SK-N-SH (cell line): ENCODE measurements at regions not wholly inside any gene's neighbourhood (a gene's known extent, or its start where the extent isn't known, plus 50 kb on each side); places are given as distances from the start of the nearest gene placed in this dataset.

Source experiments
- CTCF ChIA-PET: fragments of 300-600, 350-600 bp; formaldehyde crosslinking; extraction: SDS; loops from one replicate; lab custom pipeline; 2021; lab: Yijun Ruan, JAX
- POLR2A ChIA-PET: fragments of 350-600 bp; sonication (Branson Sonifier 250); formaldehyde crosslinking; extraction: SDS; loops from one replicate; lab custom pipeline; 2020; ENCODE audit warnings: antibody characterized with exemption, inconsistent platforms; lab: Yijun Ruan, JAX
- DNase-seq: peaks from one replicate; pipeline ENCODE4 v3.0.0; 2012
- H2AFZ ChIP-seq: fragments of 200-600 bp; sonication (generic); 2 replicates; pipeline ENCODE4 v1.8.1; 2016; ENCODE audit warnings: antibody characterized with exemption, mild to moderate bottlenecking, low read depth
- H3F3A ChIP-seq: fragments of 200-600 bp; sonication (generic); replicated peaks from 2 replicates; pipeline ENCODE3; 2016; ENCODE audit warnings: antibody characterized with exemption, mild to moderate bottlenecking; ENCODE audit not compliant: insufficient read depth
- H3K27ac ChIP-seq, 2 experiments: fragments of 200-500 bp in 1 of 2; fragments of 200-600 bp in 1 of 2; sonication (Bioruptor generic) in 1 of 2; sonication (generic), shearing (Covaris generic) in 1 of 2; 2 replicates each; pipeline versions ENCODE4 v1.5.1 to v1.6.1; 2014 to 2016; ENCODE audit warnings: low read depth in 2 of 2, inconsistent platforms in 1 of 2, low read length in 1 of 2, mild to moderate bottlenecking in 1 of 2, mixed read lengths in 1 of 2
- H3K27me3 ChIP-seq: fragments of 200-600 bp; sonication (generic), shearing (Covaris generic); 2 replicates; pipeline ENCODE4 v1.6.1; 2016; ENCODE audit warnings: mixed run types; ENCODE audit not compliant: insufficient read depth
- H3K36me3 ChIP-seq, 2 experiments: fragments of 200-500 bp in 1 of 2; fragments of 200-600 bp in 1 of 2; sonication (Bioruptor generic) in 1 of 2; sonication (generic) in 1 of 2; replicated peaks in 1 of 2; 2 replicates each; pipeline versions ENCODE3 to v1.5.1; 2014 to 2016; ENCODE audit warnings: low read length in 1 of 2, mild to moderate bottlenecking in 1 of 2; ENCODE audit not compliant: insufficient read depth in 2 of 2, control insufficient read depth in 1 of 2
- H3K4me1 ChIP-seq, 2 experiments: fragments of 200-500 bp in 1 of 2; fragments of 200-600 bp in 1 of 2; sonication (Bioruptor generic) in 1 of 2; sonication (generic), shearing (Covaris generic) in 1 of 2; 2 replicates each; pipeline versions ENCODE4 v1.5.1 to v1.6.1; 2014 to 2016; ENCODE audit warnings: low read depth in 1 of 2, low read length in 1 of 2, mixed run types in 1 of 2; ENCODE audit not compliant: insufficient read depth in 2 of 2, control insufficient read depth in 1 of 2
- H3K4me2 ChIP-seq: fragments of 200-600 bp; sonication (generic), shearing (Covaris generic); 2 replicates; pipeline ENCODE4 v1.6.1; 2017; ENCODE audit warnings: mixed run types
- H3K4me3 ChIP-seq, 2 experiments: fragments of 200-500 bp in 1 of 2; fragments of 200-600 bp in 1 of 2; sonication (Bioruptor generic) in 1 of 2; sonication (generic), shearing (Covaris generic) in 1 of 2; 2 replicates each; pipeline versions ENCODE4 v1.5.1 to v1.8.1; 2014 to 2016; ENCODE audit warnings: low read depth in 2 of 2, inconsistent platforms in 1 of 2, low read length in 1 of 2, mild to moderate bottlenecking in 1 of 2, mixed read lengths in 1 of 2, moderate library complexity in 1 of 2
- H3K79me2 ChIP-seq: fragments of 200-600 bp; sonication (generic); 2 replicates; pipeline ENCODE4 v1.8.1; 2017; ENCODE audit warnings: mild to moderate bottlenecking; ENCODE audit not compliant: insufficient read depth
- H3K9ac ChIP-seq: fragments of 200-600 bp; sonication (generic); 2 replicates; pipeline ENCODE4 v1.6.1; 2017; ENCODE audit warnings: mixed run types
- H3K9me2 ChIP-seq: fragments of 200-600 bp; sonication (generic); 2 replicates; pipeline ENCODE4 v1.6.1; 2017; ENCODE audit warnings: mixed run types
- H3K9me3 ChIP-seq: fragments of 200-600 bp; sonication (generic); 2 replicates; pipeline ENCODE4 v1.6.1; 2017; ENCODE audit warnings: mixed run types, mild to moderate bottlenecking, moderate library complexity
- H4K20me1 ChIP-seq: fragments of 200-600 bp; sonication (generic); 2 replicates; pipeline ENCODE4 v1.6.1; 2017; ENCODE audit warnings: mild to moderate bottlenecking, mixed run types; ENCODE audit not compliant: insufficient read depth
- ELF1 ChIP-seq: IDR thresholded peaks from 2 replicates; pipeline ENCODE4 v1.4.0; 2012
- EP300 ChIP-seq, 2 experiments: IDR thresholded peaks; 2 replicates each; pipeline versions ENCODE4 v1.4.0 to v1.6.1; 2012; ENCODE audit warnings: borderline replicate concordance in 1 of 2, low read depth in 1 of 2, low read length in 1 of 2
- FOXJ3 ChIP-seq: sonication (generic); formaldehyde crosslinking; IDR thresholded peaks from 2 replicates; pipeline ENCODE4 v1.5.1; 2020; ENCODE audit warnings: mild to moderate bottlenecking, missing genetic modification reagents
- GABPA ChIP-seq: IDR thresholded peaks from 2 replicates; pipeline ENCODE4 v1.4.0; 2012; ENCODE audit warnings: low read depth, mild to moderate bottlenecking
- GATA2 ChIP-seq: sonication (generic); formaldehyde crosslinking; IDR thresholded peaks from 2 replicates; pipeline ENCODE4 v1.5.0; 2020; ENCODE audit warnings: mild to moderate bottlenecking, missing genetic modification reagents
- JUND ChIP-seq: IDR thresholded peaks from 2 replicates; pipeline ENCODE4 v1.4.0; 2012
- MAX ChIP-seq: IDR thresholded peaks from 2 replicates; pipeline ENCODE4 v1.4.0; 2012; ENCODE audit warnings: low read depth
- NFIC ChIP-seq: IDR thresholded peaks from 2 replicates; pipeline ENCODE4 v1.4.0; 2012; ENCODE audit warnings: borderline replicate concordance
- NRF1 ChIP-seq: IDR thresholded peaks from 2 replicates; pipeline ENCODE4 v1.6.1; 2012; ENCODE audit warnings: low read depth, mild to moderate bottlenecking, low read length
- POLR2AphosphoS5 ChIP-seq: IDR thresholded peaks from 2 replicates; pipeline ENCODE4 v1.6.1; 2012; ENCODE audit warnings: low read depth, low read length
- RAD21 ChIP-seq: IDR thresholded peaks from 2 replicates; pipeline ENCODE4 v1.6.1; 2012; ENCODE audit warnings: mild to moderate bottlenecking, low read length
- RXRA ChIP-seq: IDR thresholded peaks from 2 replicates; pipeline ENCODE4 v1.4.0; 2012; ENCODE audit warnings: low read depth, mild to moderate bottlenecking, borderline replicate concordance
- SMC3 ChIP-seq: IDR thresholded peaks from 2 replicates; pipeline ENCODE4 v1.6.1; 2012; ENCODE audit warnings: low read depth, low read length, improper control_type of control experiment
- TAF1 ChIP-seq: IDR thresholded peaks from 2 replicates; pipeline ENCODE4 v1.6.1; 2012; ENCODE audit warnings: low read depth, mild to moderate bottlenecking, low read length, moderate library complexity, borderline replicate concordance
- YY1 ChIP-seq: IDR thresholded peaks from 2 replicates; pipeline ENCODE4 v1.4.0; 2012; ENCODE audit warnings: low read depth, mild to moderate bottlenecking
- ZBTB33 ChIP-seq: IDR thresholded peaks from 2 replicates; pipeline ENCODE4 v1.4.0; 2012; ENCODE audit warnings: low read depth, borderline replicate concordance
- WGBS: methylation state at CpG from one replicate; pipeline ENCODE4 v1.1.6; 2017; ENCODE audit warnings: low lambda C conversion rate; 5-methylcytosine and 5-hydroxymethylcytosine counted together
- TF ChIP-seq, protein P1 (sequence below): IDR thresholded peaks from 2 replicates; pipeline ENCODE4; 2012
- TF ChIP-seq, protein P2 (sequence below): IDR thresholded peaks from 2 replicates; pipeline ENCODE4 v1.6.1; 2012; ENCODE audit warnings: mild to moderate bottlenecking, low read depth, low read length, moderate library complexity
- TF ChIP-seq, protein P3 (sequence below): fragments of 150-350 bp; IDR thresholded peaks from 2 replicates; pipeline ENCODE4 v1.6.1; 2017; ENCODE audit warnings: antibody characterized with exemption, low read length, low read depth, borderline replicate concordance

DNA sequence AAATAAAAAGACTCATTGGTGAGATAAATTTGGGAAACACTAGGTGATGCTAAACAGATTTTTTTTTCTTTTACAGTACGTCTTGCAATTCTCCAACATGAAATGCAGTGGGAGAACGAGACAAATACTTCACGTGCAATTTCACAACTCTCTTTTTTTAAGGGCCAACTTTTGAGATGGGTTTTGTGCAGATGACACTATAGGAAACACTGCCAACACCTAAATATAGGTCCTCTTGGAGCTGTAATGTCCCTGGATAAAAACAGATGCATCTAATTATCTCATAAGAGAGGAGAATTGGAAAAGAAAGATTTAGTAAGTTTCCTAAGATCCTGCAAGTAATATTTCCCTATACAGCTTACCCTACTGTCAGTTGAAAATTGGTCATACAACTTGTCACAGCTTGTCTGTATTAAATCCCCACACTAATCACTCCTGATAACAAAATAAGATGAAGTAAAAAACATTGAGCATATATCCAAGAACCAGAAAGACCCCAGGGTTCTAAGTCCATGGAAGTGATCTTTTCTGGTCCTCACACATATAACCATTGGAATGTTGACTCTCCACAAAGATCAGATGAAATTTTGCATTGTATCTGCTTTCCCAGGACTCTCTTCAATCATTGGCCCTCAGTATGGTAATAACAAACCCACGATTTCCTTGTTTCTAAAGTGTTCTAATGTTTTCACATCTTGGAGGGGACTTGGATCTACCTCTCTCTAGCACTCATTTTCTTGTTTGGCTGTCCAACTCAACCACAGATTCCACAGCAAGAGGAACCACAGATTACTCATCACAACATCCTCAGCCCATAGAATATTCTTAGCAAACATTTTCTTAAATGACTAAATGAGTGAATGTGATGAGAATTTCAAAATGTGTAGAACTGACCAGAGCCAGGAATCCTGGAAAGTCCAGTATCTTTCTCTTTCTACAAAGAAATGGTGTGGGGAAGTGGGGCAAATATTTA is 769.4 kb upstream of the USP15 start:
- Histone ChIP-seq H3K4me3 (no peak overlapping the region), H3K4me2 (no peak overlapping the region), H3K27ac (no peak overlapping the region), H3K4me1 (no peaks in the 10 kb centered on the region), H4K20me1 (no peaks in the 10 kb centered on the region), H3K9me3 (no peaks in the 10 kb centered on the region), H2AFZ (no peak overlapping the region), H3K79me2 (no peaks in the 10 kb centered on the region), H3F3A (no peaks in the 10 kb centered on the region), H3K9me2 (no peaks in the 10 kb centered on the region), H3K36me3 (no peaks in the 10 kb centered on the region), H3K27me3 (no peaks in the 10 kb centered on the region), H3K9ac (no peak overlapping the region)
- WGBS = 3% methylated on average over 4 of the region's 4 CpGs
- ChIA-PET CTCF (no interaction called here), POLR2A (no interaction called here)
- DNase-seq = no peak
- TF ChIP-seq, protein P1, sequence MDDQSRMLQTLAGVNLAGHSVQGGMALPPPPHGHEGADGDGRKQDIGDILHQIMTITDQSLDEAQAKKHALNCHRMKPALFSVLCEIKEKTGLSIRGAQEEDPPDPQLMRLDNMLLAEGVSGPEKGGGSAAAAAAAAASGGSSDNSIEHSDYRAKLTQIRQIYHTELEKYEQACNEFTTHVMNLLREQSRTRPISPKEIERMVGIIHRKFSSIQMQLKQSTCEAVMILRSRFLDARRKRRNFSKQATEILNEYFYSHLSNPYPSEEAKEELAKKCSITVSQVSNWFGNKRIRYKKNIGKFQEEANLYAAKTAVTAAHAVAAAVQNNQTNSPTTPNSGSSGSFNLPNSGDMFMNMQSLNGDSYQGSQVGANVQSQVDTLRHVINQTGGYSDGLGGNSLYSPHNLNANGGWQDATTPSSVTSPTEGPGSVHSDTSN = no peak
- TF ChIP-seq, protein P2, sequence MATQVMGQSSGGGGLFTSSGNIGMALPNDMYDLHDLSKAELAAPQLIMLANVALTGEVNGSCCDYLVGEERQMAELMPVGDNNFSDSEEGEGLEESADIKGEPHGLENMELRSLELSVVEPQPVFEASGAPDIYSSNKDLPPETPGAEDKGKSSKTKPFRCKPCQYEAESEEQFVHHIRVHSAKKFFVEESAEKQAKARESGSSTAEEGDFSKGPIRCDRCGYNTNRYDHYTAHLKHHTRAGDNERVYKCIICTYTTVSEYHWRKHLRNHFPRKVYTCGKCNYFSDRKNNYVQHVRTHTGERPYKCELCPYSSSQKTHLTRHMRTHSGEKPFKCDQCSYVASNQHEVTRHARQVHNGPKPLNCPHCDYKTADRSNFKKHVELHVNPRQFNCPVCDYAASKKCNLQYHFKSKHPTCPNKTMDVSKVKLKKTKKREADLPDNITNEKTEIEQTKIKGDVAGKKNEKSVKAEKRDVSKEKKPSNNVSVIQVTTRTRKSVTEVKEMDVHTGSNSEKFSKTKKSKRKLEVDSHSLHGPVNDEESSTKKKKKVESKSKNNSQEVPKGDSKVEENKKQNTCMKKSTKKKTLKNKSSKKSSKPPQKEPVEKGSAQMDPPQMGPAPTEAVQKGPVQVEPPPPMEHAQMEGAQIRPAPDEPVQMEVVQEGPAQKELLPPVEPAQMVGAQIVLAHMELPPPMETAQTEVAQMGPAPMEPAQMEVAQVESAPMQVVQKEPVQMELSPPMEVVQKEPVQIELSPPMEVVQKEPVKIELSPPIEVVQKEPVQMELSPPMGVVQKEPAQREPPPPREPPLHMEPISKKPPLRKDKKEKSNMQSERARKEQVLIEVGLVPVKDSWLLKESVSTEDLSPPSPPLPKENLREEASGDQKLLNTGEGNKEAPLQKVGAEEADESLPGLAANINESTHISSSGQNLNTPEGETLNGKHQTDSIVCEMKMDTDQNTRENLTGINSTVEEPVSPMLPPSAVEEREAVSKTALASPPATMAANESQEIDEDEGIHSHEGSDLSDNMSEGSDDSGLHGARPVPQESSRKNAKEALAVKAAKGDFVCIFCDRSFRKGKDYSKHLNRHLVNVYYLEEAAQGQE = no peak
- no peak for TF ChIP-seq NFIC
- no peak for TF ChIP-seq GATA2 (CRISPR knock-in tag)
- no peak for TF ChIP-seq POLR2AphosphoS5
- TF ChIP-seq, protein P3, sequence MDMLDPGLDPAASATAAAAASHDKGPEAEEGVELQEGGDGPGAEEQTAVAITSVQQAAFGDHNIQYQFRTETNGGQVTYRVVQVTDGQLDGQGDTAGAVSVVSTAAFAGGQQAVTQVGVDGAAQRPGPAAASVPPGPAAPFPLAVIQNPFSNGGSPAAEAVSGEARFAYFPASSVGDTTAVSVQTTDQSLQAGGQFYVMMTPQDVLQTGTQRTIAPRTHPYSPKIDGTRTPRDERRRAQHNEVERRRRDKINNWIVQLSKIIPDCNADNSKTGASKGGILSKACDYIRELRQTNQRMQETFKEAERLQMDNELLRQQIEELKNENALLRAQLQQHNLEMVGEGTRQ = no peak
- no peak for TF ChIP-seq RXRA
- no peak for TF ChIP-seq JUND
- no peak for TF ChIP-seq TAF1
- no peak for TF ChIP-seq NRF1
- no peak for TF ChIP-seq FOXJ3
- TF ChIP-seq SMC3 = no peak
- TF ChIP-seq YY1 = no peak
- TF ChIP-seq MAX = no peak
- TF ChIP-seq GABPA = no peak
- no peak for TF ChIP-seq ZBTB33
- TF ChIP-seq RAD21 = no peak
- TF ChIP-seq EP300 (IDR thresholded peaks at IDR 0.05; ENCODE audit: borderline replicate concordance in 1 of 2, low read depth in 1 of 2, low read length in 1 of 2) = no peak
- no peak for TF ChIP-seq ELF1
- TF ChIP-seq, all 33 proteins: peak for 0
